ENCODE measurements at regions not wholly inside any gene's neighbourhood (a gene's known extent, or its start where the extent isn't known, plus 50 kb on each side); places are given as distances from the start of the nearest gene placed in this dataset.

DNA sequence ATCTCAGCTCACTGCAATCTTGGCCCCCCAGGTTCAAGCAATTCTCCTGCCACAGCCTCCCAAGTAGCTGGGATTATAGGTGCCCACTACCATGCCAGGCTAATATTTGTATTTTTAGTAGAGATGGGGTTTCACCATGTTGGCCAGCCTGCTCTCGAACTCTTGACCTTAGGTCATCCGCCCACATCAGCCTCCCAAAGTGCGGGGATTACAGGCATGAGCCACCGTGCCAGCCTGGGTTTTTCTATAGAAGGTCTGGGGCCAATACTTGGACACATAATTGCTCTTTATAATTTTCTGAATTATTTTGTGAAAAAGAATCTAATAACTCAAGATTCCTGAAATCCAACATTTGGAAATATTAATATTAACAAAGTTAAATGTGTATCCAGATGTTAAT lies 1267.7 kb upstream of the ADGRL4 start:
- no peak overlapping the region for H3K27ac ChIP-seq (ENCODE audit: low read depth, low read length)
- H3K4me3 ChIP-seq (ENCODE audit: insufficient read depth, low read length, poor library complexity, severe bottlenecking), result no peak overlapping the region
- TF ChIP-seq, protein P1, sequence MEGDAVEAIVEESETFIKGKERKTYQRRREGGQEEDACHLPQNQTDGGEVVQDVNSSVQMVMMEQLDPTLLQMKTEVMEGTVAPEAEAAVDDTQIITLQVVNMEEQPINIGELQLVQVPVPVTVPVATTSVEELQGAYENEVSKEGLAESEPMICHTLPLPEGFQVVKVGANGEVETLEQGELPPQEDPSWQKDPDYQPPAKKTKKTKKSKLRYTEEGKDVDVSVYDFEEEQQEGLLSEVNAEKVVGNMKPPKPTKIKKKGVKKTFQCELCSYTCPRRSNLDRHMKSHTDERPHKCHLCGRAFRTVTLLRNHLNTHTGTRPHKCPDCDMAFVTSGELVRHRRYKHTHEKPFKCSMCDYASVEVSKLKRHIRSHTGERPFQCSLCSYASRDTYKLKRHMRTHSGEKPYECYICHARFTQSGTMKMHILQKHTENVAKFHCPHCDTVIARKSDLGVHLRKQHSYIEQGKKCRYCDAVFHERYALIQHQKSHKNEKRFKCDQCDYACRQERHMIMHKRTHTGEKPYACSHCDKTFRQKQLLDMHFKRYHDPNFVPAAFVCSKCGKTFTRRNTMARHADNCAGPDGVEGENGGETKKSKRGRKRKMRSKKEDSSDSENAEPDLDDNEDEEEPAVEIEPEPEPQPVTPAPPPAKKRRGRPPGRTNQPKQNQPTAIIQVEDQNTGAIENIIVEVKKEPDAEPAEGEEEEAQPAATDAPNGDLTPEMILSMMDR (IDR thresholded peaks at IDR 0.05; ENCODE audit: insufficient read depth, low read length, poor library complexity, severe bottlenecking), result no peak
- no peak for TF ChIP-seq EZH2phosphoT487 (conservative IDR thresholded peaks at IDR 0.05; ENCODE audit: low read length)
- H3K9me2 ChIP-seq (replicated peaks; ENCODE audit: insufficient read depth, low read length), result no peaks in the 10 kb centered on the region
- H2AFZ ChIP-seq (ENCODE audit: low read depth, low read length, severe bottlenecking), result no peak overlapping the region
- H3K9ac ChIP-seq (ENCODE audit: low read length), result no peak overlapping the region
- H4K20me1 ChIP-seq (ENCODE audit: low read depth, low read length), result no peaks in the 10 kb centered on the region
- H3F3A ChIP-seq (ENCODE audit: insufficient read depth), result no peaks in the 10 kb centered on the region
- H3K36me3 ChIP-seq (ENCODE audit: low read length), result no peaks in the 10 kb centered on the region
- H3K4me2 ChIP-seq (ENCODE audit: low read depth, low read length, poor library complexity, severe bottlenecking), result no peak overlapping the region
- no peaks in the 10 kb centered on the region for H3K79me2 ChIP-seq (ENCODE audit: insufficient read depth, low read length)
- no peaks in the 10 kb centered on the region for H3K27me3 ChIP-seq (ENCODE audit: low read length)
- no peaks in the 10 kb centered on the region for H3K9me3 ChIP-seq (ENCODE audit: insufficient read depth, low read length)

DNA sequence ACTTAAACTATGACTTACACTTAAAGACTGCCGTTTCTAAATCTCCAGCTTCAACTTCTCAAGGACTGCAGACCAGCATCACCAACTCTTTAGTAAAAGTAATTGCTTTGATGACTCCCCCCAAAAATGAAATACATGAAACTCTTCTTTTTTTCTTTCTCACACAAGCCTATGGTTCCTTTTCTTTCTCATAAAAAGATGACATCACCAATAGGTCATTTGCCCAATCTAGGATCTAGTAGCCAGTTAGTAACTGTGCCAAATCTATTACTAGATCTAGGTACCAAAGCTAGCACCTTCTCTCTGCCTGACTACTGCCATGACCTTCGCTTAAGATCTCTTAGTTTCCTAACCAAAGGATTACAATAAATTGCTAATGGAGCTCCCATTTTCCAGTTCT lies 1266.0 kb upstream of the ADGRL4 start:
- H3K9me3 ChIP-seq (ENCODE audit: insufficient read depth, low read length), result no peaks in the 10 kb centered on the region
- no peaks in the 10 kb centered on the region for H3K27me3 ChIP-seq (ENCODE audit: low read length)
- H3K79me2 ChIP-seq (ENCODE audit: insufficient read depth, low read length), result no peaks in the 10 kb centered on the region
- H3K9me2 ChIP-seq (replicated peaks; ENCODE audit: insufficient read depth, low read length), result no peaks in the 10 kb centered on the region
- no peaks in the 10 kb centered on the region for H4K20me1 ChIP-seq (ENCODE audit: low read depth, low read length)
- no peak overlapping the region for H2AFZ ChIP-seq (ENCODE audit: low read depth, low read length, severe bottlenecking)
- no peak overlapping the region for H3K4me2 ChIP-seq (ENCODE audit: low read depth, low read length, poor library complexity, severe bottlenecking)
- no peak overlapping the region for H3K9ac ChIP-seq (ENCODE audit: low read length)
- H3K4me3 ChIP-seq (ENCODE audit: insufficient read depth, low read length, poor library complexity, severe bottlenecking), result no peak overlapping the region
- H3K36me3 ChIP-seq (ENCODE audit: low read length), result no peaks in the 10 kb centered on the region
- TF ChIP-seq EZH2phosphoT487 (conservative IDR thresholded peaks at IDR 0.05; ENCODE audit: low read length), result no peak
- TF ChIP-seq, protein P1 (IDR thresholded peaks at IDR 0.05; ENCODE audit: insufficient read depth, low read length, poor library complexity, severe bottlenecking), result no peak
- no peak overlapping the region for H3K27ac ChIP-seq (ENCODE audit: low read depth, low read length)
- no peaks in the 10 kb centered on the region for H3F3A ChIP-seq (ENCODE audit: insufficient read depth)

DNA sequence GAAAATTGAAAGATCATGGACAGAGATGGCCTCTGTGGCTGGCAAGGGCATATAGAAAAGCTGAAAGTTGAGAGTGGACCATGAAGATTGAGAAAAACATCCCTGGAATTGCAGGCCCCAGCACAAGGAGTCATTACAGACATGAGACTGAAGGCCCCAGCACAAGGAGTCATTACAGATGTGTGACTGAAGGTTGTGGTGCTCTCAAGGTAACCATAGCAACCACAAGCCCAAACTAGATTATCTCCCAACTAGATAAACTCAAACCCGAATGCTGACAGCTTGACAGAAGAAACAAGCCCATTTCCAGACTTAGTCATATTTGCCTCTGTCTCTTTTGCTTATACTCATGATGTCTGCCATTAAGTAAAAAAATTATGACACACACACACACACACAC lies 1252.1 kb upstream of the ADGRL4 start:
- Histone ChIP-seq H3K9me2 (replicated peaks; ENCODE audit: insufficient read depth, low read length) (no peaks in the 10 kb centered on the region), H3K9me3 (ENCODE audit: insufficient read depth, low read length) (no peaks in the 10 kb centered on the region), H3K4me2 (ENCODE audit: low read depth, low read length, poor library complexity, severe bottlenecking) (no peak overlapping the region), H4K20me1 (ENCODE audit: low read depth, low read length) (no peaks in the 10 kb centered on the region), H3K79me2 (ENCODE audit: insufficient read depth, low read length) (no peaks in the 10 kb centered on the region), H3K27ac (ENCODE audit: low read depth, low read length) (no peak overlapping the region), H2AFZ (ENCODE audit: low read depth, low read length, severe bottlenecking) (no peak overlapping the region), H3K27me3 (ENCODE audit: low read length) (no peaks in the 10 kb centered on the region), H3K9ac (ENCODE audit: low read length) (no peak overlapping the region), H3K4me3 (ENCODE audit: insufficient read depth, low read length, poor library complexity, severe bottlenecking) (no peak overlapping the region), H3K36me3 (ENCODE audit: low read length) (no peaks in the 10 kb centered on the region), H3F3A (ENCODE audit: insufficient read depth) (no peaks in the 10 kb centered on the region)
- TF ChIP-seq, protein P1 (IDR thresholded peaks at IDR 0.05; ENCODE audit: insufficient read depth, low read length, poor library complexity, severe bottlenecking), result no peak
- no peak for TF ChIP-seq EZH2phosphoT487 (conservative IDR thresholded peaks at IDR 0.05; ENCODE audit: low read length)

Data from SU-DHL-6 (cell line).